Tibial nerve (tissue), 4 donors: ENCODE measurements at regions not wholly inside any gene's neighbourhood (a gene's known extent, or its start where the extent isn't known, plus 50 kb on each side); places are given as distances from the start of the nearest gene placed in this dataset.

Experiments used
- DNase-seq, 2 donors: peaks; one replicate each; pipeline ENCODE4 v3.0.0-alpha.2; 2019; ENCODE audit warnings: low spot score in 2 of 2
- H3K27ac ChIP-seq, 4 donors: fragments of 200-600 bp; sonication (generic) in 3 of 4; one replicate each; pipeline ENCODE4 v1.5.1; 2017 to 2019; ENCODE audit warnings: mild to moderate bottlenecking in 1 of 4
- H3K27me3 ChIP-seq, 2 donors: fragments of 200-600 bp; sonication (generic) in 1 of 2; one replicate each; pipeline versions ENCODE4 v1.5.1 to v1.6.0; 2017 to 2019
- H3K36me3 ChIP-seq, 3 donors: fragments of 200-600 bp; sonication (generic); one replicate each; pipeline ENCODE4 v1.5.1; 2018 to 2019
- H3K4me1 ChIP-seq, 4 donors: fragments of 200-600 bp; sonication (generic) in 3 of 4; one replicate each; pipeline ENCODE4 v1.5.1; 2017 to 2019
- H3K4me3 ChIP-seq, 4 donors: fragments of 200-600 bp; sonication (generic) in 3 of 4; one replicate each; pipeline ENCODE4 v1.5.1; 2017 to 2019; ENCODE audit warnings: mild to moderate bottlenecking in 1 of 4, moderate library complexity in 1 of 4
- H3K9me3 ChIP-seq, 4 donors: fragments of 200-600 bp; sonication (generic) in 3 of 4; one replicate each; pipeline ENCODE4 v1.5.1; 2017 to 2019
- EP300 ChIP-seq, 2 donors: sonication (generic); formaldehyde crosslinking; IDR thresholded peaks; one replicate each; pipeline ENCODE4 v1.6.1; 2017; ENCODE audit warnings: antibody characterized with exemption in 2 of 2, mild to moderate bottlenecking in 1 of 2
- POLR2A ChIP-seq, 2 donors: fragments of 450-650 bp; IDR thresholded peaks; one replicate each; pipeline ENCODE4 v1.6.1; 2017; ENCODE audit warnings: antibody characterized with exemption in 2 of 2, mild to moderate bottlenecking in 2 of 2, moderate library complexity in 2 of 2
- WGBS, 2 donors: methylation state at CpG; one replicate each; pipeline ENCODE4 v1.1.5; 2018; 5-methylcytosine and 5-hydroxymethylcytosine counted together
- TF ChIP-seq, protein P1 (sequence below), 5 experiments: fragments of 200-600 bp in 3 of 5; fragments of 450-650 bp in 2 of 5; sonication (generic) in 3 of 5; IDR thresholded peaks; one replicate each; pipeline ENCODE4 v1.5.1; 2016 to 2019; ENCODE audit warnings: antibody characterized with exemption in 5 of 5, mild to moderate bottlenecking in 3 of 5, moderate library complexity in 2 of 5

DNA sequence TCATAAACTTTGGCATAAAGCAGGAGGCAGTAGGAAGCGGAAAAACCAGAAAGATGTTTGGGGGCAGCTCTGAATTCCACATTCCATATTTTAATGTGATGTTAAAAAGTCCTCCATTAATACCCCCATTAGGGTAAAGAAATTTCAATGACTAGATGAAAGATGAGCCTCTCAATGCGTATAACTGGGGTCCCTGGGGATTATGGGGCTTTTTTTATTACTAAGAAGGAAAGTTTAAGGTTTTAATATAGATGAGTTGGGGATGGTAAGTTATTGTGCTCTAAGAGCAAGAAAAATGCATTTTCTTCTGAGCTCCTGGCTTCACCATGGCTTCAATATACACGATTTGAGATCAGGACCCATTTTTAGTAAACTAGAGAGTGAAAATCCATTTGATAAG lies 321.9 kb downstream of the CDK5RAP2 start:
- H3K36me3 ChIP-seq = no peaks in the 10 kb centered on the region
- no peaks in the 10 kb centered on the region for H3K4me1 ChIP-seq
- TF ChIP-seq, protein P1, sequence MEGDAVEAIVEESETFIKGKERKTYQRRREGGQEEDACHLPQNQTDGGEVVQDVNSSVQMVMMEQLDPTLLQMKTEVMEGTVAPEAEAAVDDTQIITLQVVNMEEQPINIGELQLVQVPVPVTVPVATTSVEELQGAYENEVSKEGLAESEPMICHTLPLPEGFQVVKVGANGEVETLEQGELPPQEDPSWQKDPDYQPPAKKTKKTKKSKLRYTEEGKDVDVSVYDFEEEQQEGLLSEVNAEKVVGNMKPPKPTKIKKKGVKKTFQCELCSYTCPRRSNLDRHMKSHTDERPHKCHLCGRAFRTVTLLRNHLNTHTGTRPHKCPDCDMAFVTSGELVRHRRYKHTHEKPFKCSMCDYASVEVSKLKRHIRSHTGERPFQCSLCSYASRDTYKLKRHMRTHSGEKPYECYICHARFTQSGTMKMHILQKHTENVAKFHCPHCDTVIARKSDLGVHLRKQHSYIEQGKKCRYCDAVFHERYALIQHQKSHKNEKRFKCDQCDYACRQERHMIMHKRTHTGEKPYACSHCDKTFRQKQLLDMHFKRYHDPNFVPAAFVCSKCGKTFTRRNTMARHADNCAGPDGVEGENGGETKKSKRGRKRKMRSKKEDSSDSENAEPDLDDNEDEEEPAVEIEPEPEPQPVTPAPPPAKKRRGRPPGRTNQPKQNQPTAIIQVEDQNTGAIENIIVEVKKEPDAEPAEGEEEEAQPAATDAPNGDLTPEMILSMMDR (IDR thresholded peaks at IDR 0.05) = no peak
- TF ChIP-seq POLR2A (IDR thresholded peaks at IDR 0.05) = no peak
- H3K9me3 ChIP-seq = peaks cover 0 to 8% (median 0%) of the 10 kb centered on the region in 4 donors
- H3K4me3 ChIP-seq = no peak overlapping the region
- WGBS, 2 donors = 45 to 54% methylated on average over 3 of the region's 3 CpGs
- no peak overlapping the region for H3K27ac ChIP-seq
- no peak for DNase-seq
- no peaks in the 10 kb centered on the region for H3K27me3 ChIP-seq

DNA sequence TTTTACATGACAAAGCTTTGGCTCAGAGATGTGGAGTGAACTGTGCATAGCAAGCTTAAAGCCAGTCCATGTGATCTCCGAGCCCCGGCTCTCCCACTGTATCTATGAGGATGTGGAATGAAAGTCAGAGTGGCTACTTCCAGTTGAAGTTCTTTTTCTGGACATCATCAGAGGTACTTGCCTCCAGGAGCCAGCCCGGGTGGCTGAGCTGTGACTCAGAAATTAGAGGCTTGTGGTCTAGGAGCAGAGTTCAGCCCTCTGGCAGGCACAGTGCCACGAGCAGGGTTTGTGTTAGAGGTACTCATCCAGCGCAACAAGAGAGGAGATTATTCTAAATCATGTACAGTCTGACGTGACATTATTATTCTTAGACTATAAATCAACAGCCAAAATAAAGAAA lies 322.5 kb downstream of the CDK5RAP2 start:
- Histone ChIP-seq H3K4me3 (no peak overlapping the region), H3K36me3 (no peaks in the 10 kb centered on the region), H3K9me3 (peaks cover 0 to 12% (median 0%) of the 10 kb centered on the region in 4 donors), H3K27me3 (no peaks in the 10 kb centered on the region), H3K4me1 (no peaks in the 10 kb centered on the region), H3K27ac (no peak overlapping the region)
- DNase-seq = no peak
- no peak for TF ChIP-seq EP300 (IDR thresholded peaks at IDR 0.05)
- TF ChIP-seq, protein P1 (IDR thresholded peaks at IDR 0.05) = no peak
- TF ChIP-seq POLR2A (IDR thresholded peaks at IDR 0.05) = no peak
- WGBS, 2 donors = 66 to 71% methylated on average over 6 of the region's 6 CpGs

GRCh38 chr9:120256146-120256545 lies 323.8 kb downstream of the CDK5RAP2 start:
- H3K4me1 ChIP-seq = no peaks in the 10 kb centered on the region
- peaks cover 0 to 10% (median 0%) of the 10 kb centered on the region in 4 donors for H3K9me3 ChIP-seq
- no peak overlapping the region for H3K4me3 ChIP-seq
- no peak for DNase-seq
- TF ChIP-seq EP300 (IDR thresholded peaks at IDR 0.05) (no peak), POLR2A (IDR thresholded peaks at IDR 0.05) (no peak)
- TF ChIP-seq, protein P1 (IDR thresholded peaks at IDR 0.05) = no peak
- no peak overlapping the region for H3K27ac ChIP-seq
- H3K36me3 ChIP-seq = no peaks in the 10 kb centered on the region
- H3K27me3 ChIP-seq = no peaks in the 10 kb centered on the region

- Histone ChIP-seq H3K27ac (no peak overlapping the region), H3K4me1 (no peaks in the 10 kb centered on the region), H3K36me3 (no peaks in the 10 kb centered on the region), H3K9me3 (peaks cover 0 to 16% (median 0%) of the 10 kb centered on the region in 4 donors), H3K27me3 (no peaks in the 10 kb centered on the region), H3K4me3 (no peak overlapping the region)
- DNase-seq = no peak
- WGBS, 2 donors = 12 to 19% methylated on average over 2 of the region's 2 CpGs
- TF ChIP-seq EP300 (IDR thresholded peaks at IDR 0.05) (no peak), POLR2A (IDR thresholded peaks at IDR 0.05) (no peak)
- TF ChIP-seq, protein P1 (IDR thresholded peaks at IDR 0.05) = no peak
Observed at GRCh38 chr9:120252248-120252647, 327.7 kb downstream of the CDK5RAP2 start.

DNA sequence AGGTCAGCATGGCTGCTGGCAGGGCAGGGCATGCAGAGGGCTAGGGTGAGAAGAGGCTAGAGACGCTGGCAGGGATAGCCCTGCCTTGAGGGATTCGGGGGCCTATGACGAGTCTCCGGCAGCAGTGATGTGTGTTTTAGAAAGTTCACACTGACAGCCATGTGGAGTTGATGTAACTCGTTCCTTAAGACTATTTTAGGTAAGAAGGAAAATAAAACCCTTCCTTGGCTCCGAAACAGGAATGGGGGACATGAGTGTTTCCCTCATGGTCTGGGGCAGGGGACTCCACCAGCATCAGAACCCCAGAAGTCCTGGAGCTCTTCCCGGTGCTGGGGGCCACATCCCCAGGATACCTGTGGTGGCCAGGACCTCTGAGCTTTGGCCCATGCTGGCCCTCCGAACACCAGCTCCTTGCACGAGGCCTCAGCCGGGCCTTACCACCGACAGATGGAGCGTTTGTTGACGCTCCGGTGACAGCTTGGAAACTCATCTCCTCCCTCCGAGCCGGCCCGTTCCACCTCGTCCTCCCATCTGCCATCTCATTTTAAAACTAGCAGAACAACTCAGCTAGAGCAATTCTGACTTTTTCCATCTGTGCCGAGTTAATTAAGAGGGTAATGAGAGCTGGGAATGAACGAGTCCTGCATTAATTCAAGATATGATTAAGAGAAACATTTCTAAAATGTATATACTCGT lies 337.7 kb downstream of the CDK5RAP2 start:
- no peak for DNase-seq
- Histone ChIP-seq H3K4me3 (no peak overlapping the region), H3K27ac (no peak overlapping the region), H3K4me1 (no peaks in the 10 kb centered on the region), H3K27me3 (no peaks in the 10 kb centered on the region), H3K9me3 (no peaks in the 10 kb centered on the region), H3K36me3 (no peaks in the 10 kb centered on the region)
- no peak for TF ChIP-seq EP300 (IDR thresholded peaks at IDR 0.05)
- TF ChIP-seq, protein P1 (IDR thresholded peaks at IDR 0.05) = no peak
- no peak for TF ChIP-seq POLR2A (IDR thresholded peaks at IDR 0.05)
- 83 to 84% methylated on average over 20 to 21 of the region's 21 CpGs for WGBS, 2 donors
